ENCODE measurements at regions not wholly inside any gene's neighbourhood (a gene's known extent, or its start where the extent isn't known, plus 50 kb on each side); places are given as distances from the start of the nearest gene placed in this dataset.
"Not testable (repeated sequence)": the region's sequence is repeated elsewhere in the genome, so short reads cannot be mapped to it uniquely, and the experiment has no call there.

- no peak for DNase-seq (ENCODE audit: low read depth)
Observed at GRCh38 chr6:16904957-16905356, 143.7 kb upstream of the ATXN1 start.

- DNase-seq (ENCODE audit: low read depth) = no peak
Observed at GRCh38 chr6:16903470-16903869, 142.2 kb upstream of the ATXN1 start.

GRCh38 chr6:16902502-16902901 is 141.2 kb upstream of the ATXN1 start:
- no peak for DNase-seq (ENCODE audit: low read depth)

GRCh38 chr6:16901782-16902181 is 140.5 kb upstream of the ATXN1 start:
- DNase-seq (ENCODE audit: low read depth) = no peak

GRCh38 chr6:16901306-16901705 is 140.0 kb upstream of the ATXN1 start:
- no peak for DNase-seq (ENCODE audit: low read depth)

- DNase-seq (ENCODE audit: low read depth) = no peak
Observed at GRCh38 chr6:16898640-16899396, 137.6 kb upstream of the ATXN1 start.

- no peak for DNase-seq (ENCODE audit: low read depth)
Observed at GRCh38 chr6:16897669-16898068, 136.4 kb upstream of the ATXN1 start.

- no peak for DNase-seq (ENCODE audit: low read depth)
Observed at GRCh38 chr6:16894301-16894700, 133.0 kb upstream of the ATXN1 start.

GRCh38 chr6:16891110-16891509 is 129.8 kb upstream of the ATXN1 start:
- DNase-seq (ENCODE audit: low read depth) = not testable (repeated sequence)

- no peak for DNase-seq (ENCODE audit: low read depth)
Observed at GRCh38 chr6:16885411-16886160, 124.3 kb upstream of the ATXN1 start.

GRCh38 chr6:16884526-16884925 is 123.3 kb upstream of the ATXN1 start:
- DNase-seq (ENCODE audit: low read depth) = no peak

- DNase-seq (ENCODE audit: low read depth) = no peak
Observed at GRCh38 chr6:16883414-16883813, 122.2 kb upstream of the ATXN1 start.

GRCh38 chr6:16882230-16882629 is 121.0 kb upstream of the ATXN1 start:
- DNase-seq (ENCODE audit: low read depth) = no peak

GRCh38 chr6:16876852-16877251 is 115.6 kb upstream of the ATXN1 start:
- DNase-seq (ENCODE audit: low read depth) = not testable (repeated sequence)

GRCh38 chr6:16876201-16876600 is 114.9 kb upstream of the ATXN1 start:
- DNase-seq (ENCODE audit: low read depth) = no peak

GRCh38 chr6:16873698-16874097 is 112.4 kb upstream of the ATXN1 start:
- no peak for DNase-seq (ENCODE audit: low read depth)

- DNase-seq (ENCODE audit: low read depth) = no peak
Observed at GRCh38 chr6:16872543-16873235, 111.4 kb upstream of the ATXN1 start.

- no peak for DNase-seq (ENCODE audit: low read depth)
Observed at GRCh38 chr6:16871047-16871446, 109.8 kb upstream of the ATXN1 start.

- no peak for DNase-seq (ENCODE audit: low read depth)
Observed at GRCh38 chr6:16868968-16869367, 107.7 kb upstream of the ATXN1 start.

GRCh38 chr6:16857969-16858592 is 96.8 kb upstream of the ATXN1 start:
- no peak for DNase-seq (ENCODE audit: low read depth)

- DNase-seq (ENCODE audit: low read depth) = no peak
Observed at GRCh38 chr6:16855460-16855859, 94.2 kb upstream of the ATXN1 start.

GRCh38 chr6:16854986-16855385 is 93.7 kb upstream of the ATXN1 start:
- no peak for DNase-seq (ENCODE audit: low read depth)

GRCh38 chr6:16852671-16853070 is 91.4 kb upstream of the ATXN1 start:
- DNase-seq (ENCODE audit: low read depth) = no peak
